ENCODE measurements at regions not wholly inside any gene's neighbourhood (a gene's known extent, or its start where the extent isn't known, plus 50 kb on each side); places are given as distances from the start of the nearest gene placed in this dataset.

- H3K4me3 ChIP-seq (ENCODE audit: control insufficient read depth, low read depth, low read length): no peak overlapping the region
- TF ChIP-seq CTCF (IDR thresholded peaks at IDR 0.05; ENCODE audit: control insufficient read depth, insufficient read depth, low read depth, low read length, missing control alignments): no peak
- no peak for DNase-seq (ENCODE audit: low read depth)
Measured at GRCh38 chr15:95134431-95135110, 903.2 kb downstream of the MCTP2 start.

GRCh38 chr15:95138604-95139270 lies 907.4 kb downstream of the MCTP2 start:
- no peak for DNase-seq (ENCODE audit: low read depth)
- TF ChIP-seq CTCF (IDR thresholded peaks at IDR 0.05; ENCODE audit: control insufficient read depth, insufficient read depth, low read depth, low read length, missing control alignments): no peak
- H3K4me3 ChIP-seq (ENCODE audit: control insufficient read depth, low read depth, low read length): no peak overlapping the region

GRCh38 chr15:95141486-95141885 lies 910.1 kb downstream of the MCTP2 start:
- TF ChIP-seq CTCF (IDR thresholded peaks at IDR 0.05; ENCODE audit: control insufficient read depth, insufficient read depth, low read depth, low read length, missing control alignments): no peak
- no peak overlapping the region for H3K4me3 ChIP-seq (ENCODE audit: control insufficient read depth, low read depth, low read length)
- DNase-seq (ENCODE audit: low read depth): no peak

- DNase-seq (ENCODE audit: low read depth): no peak
- no peak for TF ChIP-seq CTCF (IDR thresholded peaks at IDR 0.05; ENCODE audit: control insufficient read depth, insufficient read depth, low read depth, low read length, missing control alignments)
- no peak overlapping the region for H3K4me3 ChIP-seq (ENCODE audit: control insufficient read depth, low read depth, low read length)
Measured at GRCh38 chr15:95142531-95142930, 911.2 kb downstream of the MCTP2 start.

- no peak for TF ChIP-seq CTCF (IDR thresholded peaks at IDR 0.05; ENCODE audit: control insufficient read depth, insufficient read depth, low read depth, low read length, missing control alignments)
- H3K4me3 ChIP-seq (ENCODE audit: control insufficient read depth, low read depth, low read length): no peak overlapping the region
- no peak for DNase-seq (ENCODE audit: low read depth)
Measured at GRCh38 chr15:95146481-95146880, 915.1 kb downstream of the MCTP2 start.

GRCh38 chr15:95148183-95148582 lies 916.8 kb downstream of the MCTP2 start:
- TF ChIP-seq CTCF (IDR thresholded peaks at IDR 0.05; ENCODE audit: control insufficient read depth, insufficient read depth, low read depth, low read length, missing control alignments): no peak
- H3K4me3 ChIP-seq (ENCODE audit: control insufficient read depth, low read depth, low read length): no peak overlapping the region
- no peak for DNase-seq (ENCODE audit: low read depth)

Data from AG09309 (cell line).